HL-60 (cell line): ENCODE measurements at regions not wholly inside any gene's neighbourhood (a gene's known extent, or its start where the extent isn't known, plus 50 kb on each side); places are given as distances from the start of the nearest gene placed in this dataset.

Experiments
- POLR2AphosphoS5 ChIP-seq: IDR thresholded peaks from 2 replicates; pipeline ENCODE4 v1.6.1; 2012; ENCODE audit warnings: low read depth
- TF ChIP-seq, protein P1 (sequence below): IDR thresholded peaks from one replicate; pipeline ENCODE4 v1.5.1; 2011; ENCODE audit warnings: low read length, control low read depth, inconsistent platforms; ENCODE audit not compliant: insufficient read depth

- TF ChIP-seq, protein P1, sequence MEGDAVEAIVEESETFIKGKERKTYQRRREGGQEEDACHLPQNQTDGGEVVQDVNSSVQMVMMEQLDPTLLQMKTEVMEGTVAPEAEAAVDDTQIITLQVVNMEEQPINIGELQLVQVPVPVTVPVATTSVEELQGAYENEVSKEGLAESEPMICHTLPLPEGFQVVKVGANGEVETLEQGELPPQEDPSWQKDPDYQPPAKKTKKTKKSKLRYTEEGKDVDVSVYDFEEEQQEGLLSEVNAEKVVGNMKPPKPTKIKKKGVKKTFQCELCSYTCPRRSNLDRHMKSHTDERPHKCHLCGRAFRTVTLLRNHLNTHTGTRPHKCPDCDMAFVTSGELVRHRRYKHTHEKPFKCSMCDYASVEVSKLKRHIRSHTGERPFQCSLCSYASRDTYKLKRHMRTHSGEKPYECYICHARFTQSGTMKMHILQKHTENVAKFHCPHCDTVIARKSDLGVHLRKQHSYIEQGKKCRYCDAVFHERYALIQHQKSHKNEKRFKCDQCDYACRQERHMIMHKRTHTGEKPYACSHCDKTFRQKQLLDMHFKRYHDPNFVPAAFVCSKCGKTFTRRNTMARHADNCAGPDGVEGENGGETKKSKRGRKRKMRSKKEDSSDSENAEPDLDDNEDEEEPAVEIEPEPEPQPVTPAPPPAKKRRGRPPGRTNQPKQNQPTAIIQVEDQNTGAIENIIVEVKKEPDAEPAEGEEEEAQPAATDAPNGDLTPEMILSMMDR, result no peak
- TF ChIP-seq POLR2AphosphoS5, result no peak
Measured at GRCh38 chr6:5854899-5855298, 151.8 kb downstream of the NRN1 start.
